SJSA1 (cell line): ENCODE measurements at regions not wholly inside any gene's neighbourhood (a gene's known extent, or its start where the extent isn't known, plus 50 kb on each side); places are given as distances from the start of the nearest gene placed in this dataset.

Experiments
- DNase-seq, 2 experiments: peaks; one replicate each; pipeline ENCODE4 v3.0.0-alpha.2; 2015 to 2020; ENCODE audit warnings: low spot score in 2 of 2, low read depth in 1 of 2
- H3K27ac ChIP-seq: fragments of 250-450 bp; sonication (Bioruptor Pico); 2 replicates; pipeline ENCODE4 v1.5.1; 2020; ENCODE audit warnings: mild to moderate bottlenecking, moderate library complexity
- H3K27me3 ChIP-seq: fragments of 250-450 bp; sonication (Bioruptor Pico); replicated peaks from 2 replicates; pipeline ENCODE4 v1.5.1; 2020; ENCODE audit warnings: mild to moderate bottlenecking, moderate library complexity
- H3K36me3 ChIP-seq: fragments of 250-450 bp; sonication (Bioruptor Pico); 2 replicates; pipeline ENCODE4 v1.5.1; 2020; ENCODE audit warnings: mild to moderate bottlenecking
- H3K4me1 ChIP-seq: fragments of 250-450 bp; sonication (Bioruptor Pico); replicated peaks from 2 replicates; pipeline ENCODE4 v1.6.1; 2021; ENCODE audit warnings: mild to moderate bottlenecking
- H3K4me3 ChIP-seq: fragments of 250-450 bp; sonication (Bioruptor Pico); 2 replicates; pipeline ENCODE4 v1.5.1; 2020; ENCODE audit warnings: mild to moderate bottlenecking
- H3K9me3 ChIP-seq: fragments of 250-450 bp; sonication (Bioruptor Pico); replicated peaks from 2 replicates; pipeline ENCODE4 v1.5.1; 2020; ENCODE audit warnings: mild to moderate bottlenecking

DNA sequence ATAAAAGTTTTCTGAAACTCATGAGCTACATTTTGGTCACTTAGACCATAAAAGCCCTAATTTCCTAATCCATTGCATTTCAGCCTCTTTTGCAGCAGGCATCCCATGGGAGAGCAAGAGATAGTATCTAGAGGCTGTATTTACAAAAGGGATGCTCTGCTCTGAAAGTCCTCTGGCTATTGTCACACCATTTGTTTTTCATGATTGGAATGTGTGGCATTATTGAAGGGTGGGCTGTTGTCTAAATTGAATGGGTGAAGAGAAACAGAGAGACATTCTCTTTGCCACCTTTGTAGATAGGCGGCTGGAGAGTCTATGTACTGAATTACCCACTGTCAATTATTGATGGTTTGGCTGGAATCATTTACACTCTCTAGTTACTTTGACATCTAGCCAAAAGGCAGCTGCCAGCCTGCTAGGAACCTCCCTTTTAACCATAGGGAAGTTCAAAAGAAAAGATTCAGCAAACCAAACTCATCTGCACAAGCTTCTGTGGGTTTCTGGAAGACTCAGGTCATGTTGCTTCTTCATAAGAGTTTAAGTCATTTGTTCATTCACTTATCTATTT is 89.8 kb upstream of the RARB start:
- Histone ChIP-seq H3K27me3 (no peaks in the 10 kb centered on the region), H3K9me3 (no peaks in the 10 kb centered on the region), H3K4me1 (peaks cover 13% of the 10 kb centered on the region), H3K36me3 (no peaks in the 10 kb centered on the region), H3K4me3 (no peak overlapping the region), H3K27ac (no peak overlapping the region)
- DNase-seq = no peak

DNA sequence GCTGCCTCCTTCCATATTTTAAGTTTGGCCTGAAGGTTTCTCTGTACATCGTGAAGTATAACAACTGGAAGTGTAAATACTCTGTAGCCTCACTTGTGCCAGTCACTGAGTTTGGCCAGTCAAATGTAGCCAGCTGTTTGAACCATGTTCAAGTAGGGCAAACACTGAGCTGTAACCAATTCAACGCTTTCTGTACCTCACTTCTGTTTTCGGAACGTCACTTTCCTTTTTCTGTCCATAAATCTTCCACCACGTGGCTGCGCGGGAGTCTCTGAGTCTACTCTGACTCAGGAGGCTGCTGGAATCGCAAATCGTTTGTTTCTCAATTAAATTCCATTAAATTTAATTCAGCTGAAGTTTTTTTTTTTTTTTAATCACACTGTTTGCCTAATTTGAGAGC is 88.8 kb upstream of the RARB start:
- Histone ChIP-seq H3K36me3 (no peaks in the 10 kb centered on the region), H3K9me3 (no peaks in the 10 kb centered on the region), H3K27me3 (no peaks in the 10 kb centered on the region), H3K4me3 (no peak overlapping the region), H3K27ac (no peak overlapping the region), H3K4me1 (peaks cover 13% of the 10 kb centered on the region)
- no peak for DNase-seq

DNA sequence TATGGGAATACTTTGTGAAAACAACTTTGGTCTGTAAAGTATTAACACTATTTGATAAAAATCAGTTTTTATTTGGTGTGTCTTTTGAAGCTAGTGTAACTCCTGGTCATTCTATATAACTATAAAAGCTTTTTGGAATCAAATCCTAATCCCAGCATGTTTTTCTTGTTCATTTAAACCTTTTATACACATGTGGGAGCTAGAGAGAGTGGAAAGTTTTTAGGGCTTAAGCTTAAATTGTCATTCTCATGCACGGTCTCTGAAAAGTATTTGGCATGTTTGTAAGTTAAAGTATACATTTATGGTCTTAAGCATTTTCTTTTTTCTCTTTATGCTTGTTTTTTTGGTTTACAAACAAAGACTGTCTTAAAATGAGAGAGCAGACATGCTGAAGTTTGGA is 83.4 kb upstream of the RARB start:
- Histone ChIP-seq H3K9me3 (no peaks in the 10 kb centered on the region), H3K36me3 (no peaks in the 10 kb centered on the region), H3K27ac (no peak overlapping the region), H3K4me1 (peaks cover 8% of the 10 kb centered on the region), H3K27me3 (no peaks in the 10 kb centered on the region), H3K4me3 (no peak overlapping the region)
- no peak for DNase-seq

DNA sequence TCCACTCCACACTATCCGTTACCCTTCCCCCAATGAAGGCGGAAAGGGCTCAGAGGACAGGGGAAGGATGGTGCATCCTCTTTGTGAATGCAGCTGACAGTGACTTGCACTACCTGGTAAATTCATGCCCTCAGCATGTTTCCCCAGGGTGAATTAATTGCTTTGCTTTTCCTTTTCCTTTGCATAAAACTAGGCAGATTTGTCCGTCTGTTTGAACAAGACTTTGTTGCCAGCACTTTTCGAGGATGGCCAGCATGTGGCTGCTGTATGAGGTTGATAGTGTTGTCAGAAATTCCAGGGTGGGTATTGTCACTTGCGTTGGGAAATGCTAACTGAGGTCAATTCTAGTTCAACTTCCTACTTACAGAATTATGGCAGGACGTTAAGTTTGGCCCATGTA is 79.0 kb upstream of the RARB start:
- Histone ChIP-seq H3K27ac (no peak overlapping the region), H3K36me3 (no peaks in the 10 kb centered on the region), H3K4me3 (no peak overlapping the region), H3K9me3 (no peaks in the 10 kb centered on the region), H3K4me1 (peaks cover 23% of the 10 kb centered on the region), H3K27me3 (no peaks in the 10 kb centered on the region)
- DNase-seq = no peak

DNA sequence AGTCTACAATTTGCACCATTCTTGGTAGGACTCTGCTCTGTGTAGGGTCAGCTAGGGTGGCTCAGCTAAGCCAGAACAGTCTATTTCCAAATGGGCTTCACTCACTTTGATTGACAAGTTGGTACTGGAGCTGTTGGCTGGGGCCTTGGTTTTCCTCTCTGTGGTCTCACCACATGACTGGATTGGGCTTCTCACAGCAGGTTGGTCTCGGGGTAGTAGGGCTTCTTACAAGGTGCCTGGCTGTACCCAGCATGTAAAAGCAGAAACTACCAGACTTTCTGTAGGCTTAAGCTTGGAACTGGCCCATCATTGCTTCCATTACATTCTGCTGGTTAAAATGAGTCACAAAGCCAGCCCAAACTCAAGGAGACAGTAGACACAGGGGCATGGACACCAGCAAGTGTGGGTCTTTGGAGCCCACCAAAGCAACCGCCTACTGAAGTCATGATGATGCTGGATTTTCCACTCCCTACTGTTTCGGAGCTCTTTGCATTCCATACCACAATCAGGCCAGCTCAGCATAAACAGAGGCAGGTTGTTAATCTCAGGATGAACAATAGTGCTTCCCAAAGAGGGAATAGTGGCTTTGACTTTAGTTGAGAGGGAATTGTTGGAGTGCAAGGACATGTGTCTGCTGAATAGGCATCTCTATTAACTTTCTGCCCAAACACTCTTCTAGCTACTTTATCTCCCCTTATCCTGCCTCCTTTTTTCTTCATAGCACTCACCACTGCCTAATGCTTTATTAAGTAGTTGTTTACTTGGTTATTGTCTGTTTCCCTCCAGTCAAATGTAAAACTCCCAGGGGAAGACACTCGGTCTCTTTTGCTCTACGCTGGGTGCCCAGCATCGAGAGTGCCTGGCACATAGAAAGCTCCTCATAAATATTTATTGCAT is 78.0 kb upstream of the RARB start:
- H3K9me3 ChIP-seq = no peaks in the 10 kb centered on the region
- DNase-seq = no peak
- H3K4me3 ChIP-seq = no peak overlapping the region
- H3K36me3 ChIP-seq = no peaks in the 10 kb centered on the region
- peaks cover 33% of the 10 kb centered on the region for H3K4me1 ChIP-seq
- H3K27me3 ChIP-seq = no peaks in the 10 kb centered on the region
- no peak overlapping the region for H3K27ac ChIP-seq

DNA sequence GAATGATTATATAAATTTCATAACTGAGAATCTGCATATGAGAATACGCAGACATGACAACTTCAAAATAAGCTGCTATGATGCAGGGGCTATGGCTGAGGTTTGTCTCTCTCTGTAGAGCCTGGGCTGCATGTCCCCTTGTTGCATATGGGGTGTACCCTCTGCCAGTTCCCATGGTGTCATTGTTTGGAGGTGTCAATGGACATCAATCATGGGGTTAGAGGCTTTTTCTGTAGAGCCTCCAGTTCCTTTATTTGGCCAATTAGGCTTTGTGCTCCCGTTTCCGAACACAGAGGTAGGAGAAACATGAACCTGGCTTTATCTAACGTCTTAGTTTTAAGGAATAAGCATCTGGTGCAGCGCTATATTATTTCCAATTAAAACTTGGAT is 77.3 kb upstream of the RARB start:
- H3K4me3 ChIP-seq = no peak overlapping the region
- H3K36me3 ChIP-seq = no peaks in the 10 kb centered on the region
- no peaks in the 10 kb centered on the region for H3K9me3 ChIP-seq
- H3K4me1 ChIP-seq = peaks cover 39% of the 10 kb centered on the region
- DNase-seq = no peak
- H3K27ac ChIP-seq = no peak overlapping the region
- H3K27me3 ChIP-seq = no peaks in the 10 kb centered on the region

DNA sequence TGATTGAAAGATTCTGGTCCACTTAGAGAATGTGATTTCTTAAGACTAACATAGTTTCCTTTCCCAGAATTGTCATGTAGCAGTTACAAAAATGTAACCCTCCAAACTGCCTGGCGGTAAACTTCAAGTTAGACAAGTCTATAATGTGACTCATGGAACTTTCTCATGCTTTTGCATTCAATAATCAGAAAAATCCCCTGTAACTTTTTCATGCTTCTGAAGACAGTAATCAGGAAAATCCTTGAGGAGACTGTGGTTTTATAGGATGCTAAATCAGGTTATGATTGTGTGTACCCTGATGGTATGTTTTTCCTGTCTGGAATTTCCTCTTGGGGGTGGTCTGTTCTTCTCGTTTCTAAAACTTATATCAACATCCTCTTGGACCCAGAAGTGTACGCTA is 74.0 kb upstream of the RARB start:
- Histone ChIP-seq H3K4me1 (peaks cover 39% of the 10 kb centered on the region), H3K27ac (peak overlapping the region; percentile 99), H3K27me3 (no peaks in the 10 kb centered on the region), H3K36me3 (no peaks in the 10 kb centered on the region), H3K9me3 (no peaks in the 10 kb centered on the region), H3K4me3 (no peak overlapping the region)
- peak; percentile 51 to 84 for DNase-seq

DNA sequence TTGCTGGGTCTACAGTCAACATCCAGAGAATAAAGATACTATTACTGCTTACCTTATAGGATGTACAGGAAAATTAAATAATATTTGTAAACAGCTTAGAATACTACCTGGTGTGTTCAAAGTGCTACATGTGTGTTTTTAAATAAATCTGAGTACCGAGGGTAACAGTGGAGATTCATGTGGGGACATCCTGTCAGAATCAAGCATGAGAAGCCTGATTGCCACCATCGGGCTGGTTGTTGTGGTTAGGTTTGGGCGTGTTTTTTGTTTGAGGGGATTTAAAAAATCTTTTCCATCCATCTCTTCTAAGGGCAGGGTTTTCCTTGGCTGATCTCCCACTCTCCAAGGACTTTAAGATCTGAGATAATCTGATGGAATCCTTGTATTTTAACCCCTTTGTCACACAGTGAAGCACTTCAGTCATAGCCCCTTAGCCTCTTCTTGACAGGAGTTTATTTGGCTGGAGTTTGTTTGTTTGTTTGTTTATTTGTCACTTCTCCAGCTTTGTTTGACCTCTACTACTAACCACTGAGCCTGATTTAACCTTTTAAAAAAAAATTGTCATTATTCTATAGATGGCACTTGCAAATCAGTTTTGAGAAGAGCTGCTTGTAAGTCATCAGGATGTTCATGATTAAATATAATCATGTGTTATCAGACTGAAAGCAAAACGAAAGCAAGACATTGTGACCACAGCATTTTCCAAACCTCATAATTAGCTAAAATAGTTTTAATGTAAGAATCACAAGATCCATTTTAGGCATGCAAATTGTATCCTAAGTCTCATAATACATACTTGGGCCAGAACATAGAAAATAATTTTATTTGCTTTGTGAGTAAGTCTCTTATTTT is 72.8 kb upstream of the RARB start:
- Histone ChIP-seq H3K4me3 (no peak overlapping the region), H3K9me3 (no peaks in the 10 kb centered on the region), H3K36me3 (no peaks in the 10 kb centered on the region), H3K27ac (peak overlapping the region; percentile 99), H3K4me1 (peaks cover 33% of the 10 kb centered on the region), H3K27me3 (no peaks in the 10 kb centered on the region)
- DNase-seq = peak in 1 of 2 experiments; percentile 57

DNA sequence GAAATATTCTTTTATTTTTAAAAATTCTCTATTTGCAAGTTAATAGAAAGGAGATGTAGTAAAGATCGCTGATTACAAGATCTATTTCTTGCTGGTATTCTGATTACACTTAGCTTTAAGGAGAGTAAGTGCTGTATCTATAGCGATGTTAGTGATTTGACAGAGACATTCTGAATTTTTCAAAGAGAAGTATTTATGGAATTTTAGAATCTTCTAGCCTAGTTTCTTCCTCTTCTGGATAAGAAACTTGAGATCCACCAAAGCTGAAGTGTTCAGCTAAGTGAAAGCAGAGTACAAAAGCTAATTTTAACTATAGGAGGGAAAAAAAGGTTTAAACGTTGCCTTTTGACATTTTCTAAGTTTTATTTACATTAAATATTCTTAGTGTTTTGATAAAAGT is 72.1 kb upstream of the RARB start:
- Histone ChIP-seq H3K4me1 (peaks cover 31% of the 10 kb centered on the region), H3K36me3 (no peaks in the 10 kb centered on the region), H3K9me3 (no peaks in the 10 kb centered on the region), H3K27me3 (no peaks in the 10 kb centered on the region), H3K27ac (no peak overlapping the region; the same call in 1 of the 2 replicates), H3K4me3 (no peak overlapping the region)
- no peak for DNase-seq

DNA sequence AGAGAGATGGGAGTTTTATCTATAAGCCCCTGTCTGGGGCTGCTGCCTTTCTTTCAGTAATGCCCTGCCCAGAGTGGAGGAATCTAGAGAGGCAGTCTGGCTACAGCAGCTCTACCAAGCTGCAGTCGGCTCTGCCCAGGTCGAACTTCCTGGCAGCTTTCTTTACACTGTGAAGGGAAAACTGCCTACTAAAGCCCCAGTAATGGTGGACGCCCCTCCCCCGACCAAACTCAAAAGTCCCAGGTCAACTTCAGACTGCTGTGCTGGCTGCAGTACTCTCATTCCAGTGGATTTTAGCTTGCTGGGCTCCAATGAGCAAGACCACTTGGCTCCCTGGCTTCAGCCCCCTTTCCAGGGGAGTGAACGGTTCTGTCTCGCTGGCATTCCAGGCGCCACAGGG is 65.9 kb upstream of the RARB start:
- H3K4me3 ChIP-seq = no peak overlapping the region
- no peak overlapping the region for H3K27ac ChIP-seq
- DNase-seq = no peak
- H3K27me3 ChIP-seq = no peaks in the 10 kb centered on the region
- no peaks in the 10 kb centered on the region for H3K4me1 ChIP-seq
- H3K36me3 ChIP-seq = no peaks in the 10 kb centered on the region
- H3K9me3 ChIP-seq = no peaks in the 10 kb centered on the region; the same call in 1 of the 2 replicates

DNA sequence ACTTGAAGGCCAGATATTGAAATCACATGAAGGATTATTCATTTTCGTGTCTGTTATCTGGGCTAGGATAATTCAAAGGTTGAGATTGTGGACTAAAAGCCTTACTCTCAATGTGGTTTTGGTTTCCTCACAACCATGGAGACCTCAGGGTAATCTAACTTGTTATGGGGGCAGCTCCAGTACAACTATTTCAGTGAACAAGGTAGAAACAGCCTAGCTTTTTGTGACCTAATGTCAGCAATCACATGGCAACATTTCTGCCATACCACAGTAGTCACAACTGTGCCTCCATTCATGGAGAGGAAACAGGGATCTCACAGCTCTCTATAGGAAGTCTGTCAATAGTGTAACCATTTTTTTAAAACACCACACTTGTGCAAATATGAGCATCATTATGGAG is 62.4 kb upstream of the RARB start:
- Histone ChIP-seq H3K36me3 (no peaks in the 10 kb centered on the region), H3K27ac (no peak overlapping the region), H3K9me3 (no peaks in the 10 kb centered on the region; the same call in 1 of the 2 replicates), H3K4me3 (no peak overlapping the region), H3K27me3 (no peaks in the 10 kb centered on the region), H3K4me1 (no peaks in the 10 kb centered on the region)
- DNase-seq = no peak

DNA sequence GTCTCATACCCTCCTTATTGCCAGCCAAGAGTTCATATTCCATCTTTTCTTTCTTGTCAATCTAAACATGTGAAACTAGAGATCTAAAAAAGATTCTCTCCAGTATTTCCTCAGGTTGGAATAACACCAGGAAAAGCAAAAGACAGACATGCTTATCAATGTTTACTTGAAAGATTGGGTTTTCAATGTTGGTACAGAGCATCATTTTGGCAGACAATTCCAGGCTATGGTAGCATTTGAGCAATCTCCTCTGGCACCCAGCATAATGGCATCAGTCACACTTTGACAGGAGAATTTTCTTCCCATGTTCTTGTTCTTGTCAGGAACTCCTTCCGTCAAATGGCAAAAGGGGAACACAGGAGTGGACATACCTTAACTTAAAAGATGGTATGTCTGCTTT is 61.0 kb upstream of the RARB start:
- Histone ChIP-seq H3K9me3 (no peaks in the 10 kb centered on the region; the same call in 1 of the 2 replicates), H3K27ac (no peak overlapping the region), H3K27me3 (no peaks in the 10 kb centered on the region)

DNA sequence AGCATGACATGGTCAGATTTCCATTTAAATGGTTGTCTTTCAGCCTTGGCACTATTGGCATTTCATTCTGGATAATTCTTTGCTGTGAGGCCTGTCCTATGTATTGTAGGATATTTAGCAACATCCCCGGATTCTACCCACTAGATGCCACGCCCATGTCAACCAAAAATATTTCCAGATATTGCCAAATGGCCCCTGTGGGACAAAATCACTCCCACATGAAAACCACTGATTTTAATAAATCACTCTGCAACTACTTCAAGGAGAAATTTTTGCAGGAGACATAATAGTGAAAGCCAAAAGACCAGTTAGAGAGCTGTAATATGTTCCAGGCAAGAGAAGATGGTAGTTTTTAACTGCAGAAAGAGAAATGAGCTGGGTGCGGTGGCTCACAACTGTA is 55.9 kb upstream of the RARB start:
- no peaks in the 10 kb centered on the region for H3K27me3 ChIP-seq
- no peaks in the 10 kb centered on the region for H3K4me1 ChIP-seq
- H3K27ac ChIP-seq = no peak overlapping the region
- DNase-seq = no peak
- H3K9me3 ChIP-seq = no peaks in the 10 kb centered on the region
- no peak overlapping the region for H3K4me3 ChIP-seq
- H3K36me3 ChIP-seq = no peaks in the 10 kb centered on the region

More for the DNA sequence above, 61.0 kb upstream of the RARB start:
- Histone ChIP-seq H3K36me3 (no peaks in the 10 kb centered on the region), H3K4me3 (no peak overlapping the region), H3K4me1 (no peaks in the 10 kb centered on the region)
- DNase-seq = no peak

DNA sequence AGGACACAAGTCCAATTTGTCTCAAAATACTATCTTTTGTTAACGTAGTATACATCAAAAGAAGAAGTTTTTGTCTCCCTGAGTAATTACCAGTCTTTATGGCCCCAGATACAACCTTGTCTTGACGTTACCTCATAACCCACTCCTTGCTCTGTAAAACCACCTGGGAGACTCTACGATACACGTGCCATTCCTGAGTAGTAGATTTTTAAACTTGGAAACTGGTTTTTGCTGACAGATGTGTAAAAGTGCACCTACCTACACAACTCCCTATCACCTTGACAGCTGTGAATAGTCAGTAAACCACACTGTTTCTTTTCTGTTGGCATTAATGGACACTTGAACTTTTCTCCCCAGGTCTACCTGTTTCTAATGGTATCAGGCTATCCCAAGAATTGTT is 51.7 kb upstream of the RARB start:
- no peaks in the 10 kb centered on the region for H3K9me3 ChIP-seq
- no peak for DNase-seq
- peaks cover 23% of the 10 kb centered on the region for H3K4me1 ChIP-seq
- H3K36me3 ChIP-seq = no peaks in the 10 kb centered on the region
- H3K4me3 ChIP-seq = no peak overlapping the region
- no peak overlapping the region for H3K27ac ChIP-seq
- H3K27me3 ChIP-seq = no peaks in the 10 kb centered on the region
